ENCODE measurements at regions not wholly inside any gene's neighbourhood (a gene's known extent, or its start where the extent isn't known, plus 50 kb on each side); places are given as distances from the start of the nearest gene placed in this dataset.

DNA sequence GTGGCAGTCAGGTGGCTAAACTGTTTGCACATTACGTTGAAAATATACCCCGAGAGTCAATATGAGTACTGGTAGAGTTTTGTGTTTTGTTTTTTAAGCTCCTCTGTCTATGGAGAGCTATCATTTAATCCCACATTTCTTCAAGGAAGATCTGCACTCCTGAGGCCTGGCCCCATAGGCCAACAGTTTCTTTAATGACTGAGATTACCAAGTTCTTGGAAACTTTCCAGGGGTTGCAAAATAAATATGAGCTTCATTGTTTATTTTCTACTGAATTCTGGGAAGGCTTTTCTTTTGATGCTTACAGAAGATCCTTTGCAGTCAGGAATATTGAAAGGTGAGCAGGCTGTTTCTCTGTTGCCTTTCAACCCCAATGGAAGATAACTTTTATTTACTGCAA is 452.0 kb downstream of the JRKL start:
- TF ChIP-seq, protein P1, sequence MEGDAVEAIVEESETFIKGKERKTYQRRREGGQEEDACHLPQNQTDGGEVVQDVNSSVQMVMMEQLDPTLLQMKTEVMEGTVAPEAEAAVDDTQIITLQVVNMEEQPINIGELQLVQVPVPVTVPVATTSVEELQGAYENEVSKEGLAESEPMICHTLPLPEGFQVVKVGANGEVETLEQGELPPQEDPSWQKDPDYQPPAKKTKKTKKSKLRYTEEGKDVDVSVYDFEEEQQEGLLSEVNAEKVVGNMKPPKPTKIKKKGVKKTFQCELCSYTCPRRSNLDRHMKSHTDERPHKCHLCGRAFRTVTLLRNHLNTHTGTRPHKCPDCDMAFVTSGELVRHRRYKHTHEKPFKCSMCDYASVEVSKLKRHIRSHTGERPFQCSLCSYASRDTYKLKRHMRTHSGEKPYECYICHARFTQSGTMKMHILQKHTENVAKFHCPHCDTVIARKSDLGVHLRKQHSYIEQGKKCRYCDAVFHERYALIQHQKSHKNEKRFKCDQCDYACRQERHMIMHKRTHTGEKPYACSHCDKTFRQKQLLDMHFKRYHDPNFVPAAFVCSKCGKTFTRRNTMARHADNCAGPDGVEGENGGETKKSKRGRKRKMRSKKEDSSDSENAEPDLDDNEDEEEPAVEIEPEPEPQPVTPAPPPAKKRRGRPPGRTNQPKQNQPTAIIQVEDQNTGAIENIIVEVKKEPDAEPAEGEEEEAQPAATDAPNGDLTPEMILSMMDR (conservative IDR thresholded peaks at IDR 0.05; ENCODE audit: low read depth, low read length), result no peak
- TF ChIP-seq EZH2 (IDR thresholded peaks at IDR 0.05; ENCODE audit: borderline replicate concordance, low read depth, low read length, poor library complexity, severe bottlenecking), result no peak

All from A673 (cell line).